ENCODE measurements at regions not wholly inside any gene's neighbourhood (a gene's known extent, or its start where the extent isn't known, plus 50 kb on each side); places are given as distances from the start of the nearest gene placed in this dataset.

- TF ChIP-seq, protein P1, sequence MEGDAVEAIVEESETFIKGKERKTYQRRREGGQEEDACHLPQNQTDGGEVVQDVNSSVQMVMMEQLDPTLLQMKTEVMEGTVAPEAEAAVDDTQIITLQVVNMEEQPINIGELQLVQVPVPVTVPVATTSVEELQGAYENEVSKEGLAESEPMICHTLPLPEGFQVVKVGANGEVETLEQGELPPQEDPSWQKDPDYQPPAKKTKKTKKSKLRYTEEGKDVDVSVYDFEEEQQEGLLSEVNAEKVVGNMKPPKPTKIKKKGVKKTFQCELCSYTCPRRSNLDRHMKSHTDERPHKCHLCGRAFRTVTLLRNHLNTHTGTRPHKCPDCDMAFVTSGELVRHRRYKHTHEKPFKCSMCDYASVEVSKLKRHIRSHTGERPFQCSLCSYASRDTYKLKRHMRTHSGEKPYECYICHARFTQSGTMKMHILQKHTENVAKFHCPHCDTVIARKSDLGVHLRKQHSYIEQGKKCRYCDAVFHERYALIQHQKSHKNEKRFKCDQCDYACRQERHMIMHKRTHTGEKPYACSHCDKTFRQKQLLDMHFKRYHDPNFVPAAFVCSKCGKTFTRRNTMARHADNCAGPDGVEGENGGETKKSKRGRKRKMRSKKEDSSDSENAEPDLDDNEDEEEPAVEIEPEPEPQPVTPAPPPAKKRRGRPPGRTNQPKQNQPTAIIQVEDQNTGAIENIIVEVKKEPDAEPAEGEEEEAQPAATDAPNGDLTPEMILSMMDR (conservative IDR thresholded peaks at IDR 0.05; ENCODE audit: low read depth, low read length): no peak
- no peak for TF ChIP-seq EZH2phosphoT487 (IDR thresholded peaks at IDR 0.05; ENCODE audit: borderline replicate concordance, low read length)
These were observed 144.6 kb upstream of the TBL1XR1 start for GRCh38 chr3:177341736-177342419.

All from PC-3 (cell line).